SK-N-SH treated with all-trans-retinoic acid at 6 μM for 48 hours (cell line): ENCODE measurements at regions not wholly inside any gene's neighbourhood (a gene's known extent, or its start where the extent isn't known, plus 50 kb on each side); places are given as distances from the start of the nearest gene placed in this dataset.

Experiments
- ATAC-seq: fragments of 200-7000 bp; cut with Tn5 transposase; 3 replicates; pipeline ENCODE4 v1.9.1; 2020; ENCODE audit warnings: mild to moderate bottlenecking, moderate library complexity
- ARNTL ChIP-seq: fragments of 450-650 bp; formaldehyde crosslinking; IDR thresholded peaks from 2 replicates; pipeline ENCODE4 v1.5.0; 2020; ENCODE audit warnings: low read depth, mild to moderate bottlenecking, moderate library complexity, borderline replicate concordance
- BACH2 ChIP-seq: fragments of 250-450 bp; sonication (Bioruptor Pico); IDR thresholded peaks from 2 replicates; pipeline ENCODE4 v1.9.0; 2021; ENCODE audit warnings: mild to moderate bottlenecking, borderline replicate concordance
- CREB5 ChIP-seq: fragments of 250-450 bp; sonication (Bioruptor Pico); IDR thresholded peaks from 2 replicates; pipeline ENCODE4 v1.5.1; 2020; ENCODE audit warnings: low read depth, mild to moderate bottlenecking, moderate library complexity
- CSDC2 ChIP-seq: fragments of 250-450 bp; sonication (Bioruptor Pico); IDR thresholded peaks from 2 replicates; pipeline ENCODE4 v1.5.0; 2020; ENCODE audit warnings: mild to moderate bottlenecking, moderate library complexity
- CSRNP3 ChIP-seq: fragments of 250-450 bp; sonication (Bioruptor Pico); IDR thresholded peaks from 2 replicates; pipeline ENCODE4 v1.5.1; 2021; ENCODE audit warnings: mild to moderate bottlenecking, moderate library complexity
- ESRRG ChIP-seq: fragments of 250-450 bp; sonication (Bioruptor Pico); IDR thresholded peaks from 2 replicates; pipeline ENCODE4 v1.6.1; 2021; ENCODE audit warnings: mild to moderate bottlenecking
- GLIS3 ChIP-seq: fragments of 250-450 bp; sonication (Bioruptor Pico); IDR thresholded peaks from 2 replicates; pipeline ENCODE4 v1.5.0; 2020; ENCODE audit warnings: mild to moderate bottlenecking, moderate library complexity
- ISL1 ChIP-seq: fragments of 250-450 bp; sonication (Bioruptor Pico); IDR thresholded peaks from 2 replicates; pipeline ENCODE4 v2.1.2; 2022; ENCODE audit warnings: mild to moderate bottlenecking, moderate library complexity
- OSR1 ChIP-seq: fragments of 250-450 bp; sonication (Bioruptor Pico); IDR thresholded peaks from 2 replicates; pipeline ENCODE4 v1.8.0; 2022; ENCODE audit warnings: moderate library complexity, mild to moderate bottlenecking, inconsistent platforms
- PATZ1 ChIP-seq: fragments of 250-450 bp; sonication (Bioruptor Pico); IDR thresholded peaks from 2 replicates; pipeline ENCODE4 v1.8.0; 2020; ENCODE audit warnings: mild to moderate bottlenecking, moderate library complexity, borderline replicate concordance
- PPARA ChIP-seq: fragments of 250-450 bp; sonication (Bioruptor Pico); IDR thresholded peaks from 2 replicates; pipeline ENCODE4 v1.5.0; 2020; ENCODE audit warnings: mild to moderate bottlenecking, borderline replicate concordance
- RARB ChIP-seq: fragments of 250-450 bp; sonication (Bioruptor Pico); IDR thresholded peaks from 2 replicates; pipeline ENCODE4 v1.8.0; 2021; ENCODE audit warnings: mild to moderate bottlenecking, moderate library complexity
- SNAI2 ChIP-seq: fragments of 250-450 bp; sonication (Bioruptor Pico); IDR thresholded peaks from 2 replicates; pipeline ENCODE4 v1.5.0; 2020; ENCODE audit warnings: mild to moderate bottlenecking, moderate library complexity
- TCF4 ChIP-seq: fragments of 250-450 bp; sonication (Bioruptor Pico); IDR thresholded peaks from 2 replicates; pipeline ENCODE4 v1.8.0; 2021; ENCODE audit warnings: mild to moderate bottlenecking, moderate library complexity, borderline replicate concordance
- TOX ChIP-seq: fragments of 250-450 bp; sonication (Bioruptor Pico); IDR thresholded peaks from 2 replicates; pipeline ENCODE4 v1.8.0; 2021; ENCODE audit warnings: mild to moderate bottlenecking, moderate library complexity, borderline replicate concordance
- ZC3H10 ChIP-seq: fragments of 250-450 bp; sonication (Bioruptor Pico); IDR thresholded peaks from 2 replicates; pipeline ENCODE4 v1.5.1; 2021; ENCODE audit warnings: mild to moderate bottlenecking, moderate library complexity
- ZFP3 ChIP-seq: fragments of 250-450 bp; sonication (Bioruptor Pico); IDR thresholded peaks from 2 replicates; pipeline ENCODE4 v1.5.0; 2020; ENCODE audit warnings: mild to moderate bottlenecking, moderate library complexity
- ZFP30 ChIP-seq: fragments of 450-650 bp; formaldehyde crosslinking; IDR thresholded peaks from 2 replicates; pipeline ENCODE4 v1.5.0; 2022; ENCODE audit warnings: mild to moderate bottlenecking, moderate library complexity
- ZNF565 ChIP-seq: fragments of 450-650 bp; formaldehyde crosslinking; conservative IDR thresholded peaks from 2 replicates; pipeline ENCODE4 v1.5.0; 2020; ENCODE audit warnings: low read depth, mild to moderate bottlenecking, moderate library complexity
- ZNF70 ChIP-seq: fragments of 450-650 bp; formaldehyde crosslinking; IDR thresholded peaks from 2 replicates; pipeline ENCODE4 v1.5.0; 2020; ENCODE audit warnings: mild to moderate bottlenecking, moderate library complexity
- ZNF8 ChIP-seq: fragments of 450-650 bp; formaldehyde crosslinking; IDR thresholded peaks from 2 replicates; pipeline ENCODE4 v1.5.0; 2020; ENCODE audit warnings: mild to moderate bottlenecking, moderate library complexity
- TF ChIP-seq, protein P1 (sequence below): fragments of 250-450 bp; sonication (Bioruptor Pico); IDR thresholded peaks from 2 replicates; pipeline ENCODE4 v1.8.0; 2021; ENCODE audit warnings: low read depth, mild to moderate bottlenecking, moderate library complexity, borderline replicate concordance
- TF ChIP-seq, protein P2 (sequence below): fragments of 250-450 bp; sonication (Bioruptor Pico); IDR thresholded peaks from 2 replicates; pipeline ENCODE4 v1.5.0; 2020; ENCODE audit warnings: mild to moderate bottlenecking, moderate library complexity

DNA sequence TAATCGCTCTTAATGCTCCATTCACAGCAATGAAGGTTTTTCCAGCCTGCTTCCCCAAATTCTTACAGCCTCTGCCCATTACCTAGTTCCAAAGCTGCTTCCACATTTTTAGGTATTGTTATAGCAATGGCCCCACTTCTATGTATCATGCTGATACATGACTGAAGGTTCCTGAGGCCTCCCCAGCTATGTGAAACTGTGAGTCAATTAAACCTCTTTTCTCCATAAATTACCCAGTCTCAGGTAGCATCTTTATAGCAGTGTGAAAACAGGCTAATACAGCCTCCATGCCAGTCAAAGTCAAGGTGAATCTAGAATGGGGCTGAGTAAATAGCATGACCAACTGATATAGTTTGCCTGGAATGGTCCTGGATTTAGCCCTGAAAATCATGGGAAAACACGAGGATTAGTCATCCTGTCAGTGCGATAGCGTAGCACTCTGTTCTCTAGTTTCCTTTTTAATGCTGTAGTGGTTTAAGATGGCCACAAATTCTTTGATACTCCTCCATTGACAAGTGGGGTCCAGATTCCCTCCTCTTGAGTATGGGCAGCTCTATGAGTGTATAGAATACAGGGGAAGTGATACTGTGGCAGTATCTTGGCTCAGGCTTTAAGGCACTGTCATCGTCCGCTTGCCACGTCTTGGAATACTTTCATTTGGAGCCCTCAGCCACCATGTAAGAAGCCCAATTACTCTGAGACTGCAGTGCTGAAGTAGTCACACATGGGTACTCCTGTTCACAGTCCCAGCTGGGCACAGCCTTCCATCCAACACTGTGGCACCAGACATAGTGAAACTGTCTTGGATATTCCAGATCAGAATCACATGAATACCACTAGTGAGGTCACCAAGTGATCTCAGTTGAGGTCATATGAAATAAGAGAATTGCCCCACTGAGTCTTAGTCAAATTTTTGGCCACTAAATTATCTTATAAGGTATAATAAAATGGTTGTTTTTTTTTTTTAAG lies 94.0 kb upstream of the PLCL2 start:
- no peak for TF ChIP-seq CSRNP3 (CRISPR knock-in tag)
- no peak for TF ChIP-seq ISL1
- TF ChIP-seq ESRRG = no peak
- no peak for TF ChIP-seq ZNF565 (CRISPR knock-in tag)
- no peak for TF ChIP-seq TOX (CRISPR knock-in tag)
- no peak for TF ChIP-seq BACH2
- TF ChIP-seq PATZ1 (CRISPR knock-in tag) = no peak
- no peak for TF ChIP-seq SNAI2 (CRISPR knock-in tag)
- no peak for TF ChIP-seq ZNF8 (CRISPR knock-in tag)
- TF ChIP-seq OSR1 = no peak
- TF ChIP-seq PPARA (CRISPR knock-in tag) = no peak
- TF ChIP-seq CREB5 (CRISPR knock-in tag) = no peak
- TF ChIP-seq RARB (CRISPR knock-in tag) = no peak
- no peak for TF ChIP-seq CSDC2 (CRISPR knock-in tag)
- TF ChIP-seq ARNTL (CRISPR knock-in tag) = no peak
- no peak for TF ChIP-seq TCF4 (CRISPR knock-in tag)
- no peak for TF ChIP-seq ZFP3
- TF ChIP-seq ZNF70 = no peak
- ATAC-seq = no peak

DNA sequence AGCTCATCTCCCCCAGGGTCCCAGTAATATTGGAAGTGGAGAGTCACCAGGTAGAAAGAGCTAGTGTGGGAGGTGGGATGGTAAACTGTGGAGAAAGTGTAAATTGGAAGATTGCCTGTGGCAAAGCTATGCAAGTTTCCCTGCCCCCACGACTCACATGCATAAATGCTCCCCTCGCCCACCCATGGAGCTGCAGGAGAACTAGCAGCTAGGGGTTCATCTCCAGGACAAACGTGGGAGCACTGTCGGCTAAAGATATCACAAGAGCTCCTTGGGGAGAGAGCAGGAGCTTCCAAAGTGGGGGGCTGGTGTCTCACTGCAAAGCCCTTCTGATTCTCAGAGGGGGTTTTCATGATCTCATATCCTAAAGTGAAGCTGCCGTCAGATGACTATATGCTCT lies 91.4 kb upstream of the PLCL2 start:
- TF ChIP-seq SNAI2 (CRISPR knock-in tag) = no peak
- TF ChIP-seq BACH2 = no peak
- no peak for TF ChIP-seq RARB (CRISPR knock-in tag)
- TF ChIP-seq, protein P1, sequence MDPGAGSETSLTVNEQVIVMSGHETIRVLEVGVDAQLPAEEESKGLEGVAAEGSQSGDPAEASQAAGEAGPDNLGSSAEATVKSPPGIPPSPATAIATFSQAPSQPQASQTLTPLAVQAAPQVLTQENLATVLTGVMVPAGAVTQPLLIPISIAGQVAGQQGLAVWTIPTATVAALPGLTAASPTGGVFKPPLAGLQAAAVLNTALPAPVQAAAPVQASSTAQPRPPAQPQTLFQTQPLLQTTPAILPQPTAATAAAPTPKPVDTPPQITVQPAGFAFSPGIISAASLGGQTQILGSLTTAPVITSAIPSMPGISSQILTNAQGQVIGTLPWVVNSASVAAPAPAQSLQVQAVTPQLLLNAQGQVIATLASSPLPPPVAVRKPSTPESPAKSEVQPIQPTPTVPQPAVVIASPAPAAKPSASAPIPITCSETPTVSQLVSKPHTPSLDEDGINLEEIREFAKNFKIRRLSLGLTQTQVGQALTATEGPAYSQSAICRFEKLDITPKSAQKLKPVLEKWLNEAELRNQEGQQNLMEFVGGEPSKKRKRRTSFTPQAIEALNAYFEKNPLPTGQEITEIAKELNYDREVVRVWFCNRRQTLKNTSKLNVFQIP (CRISPR knock-in tag) = no peak
- no peak for ATAC-seq

GRCh38 chr3:16794257-16794656 lies 90.5 kb upstream of the PLCL2 start:
- TF ChIP-seq ZC3H10 (CRISPR knock-in tag) (no peak), ARNTL (CRISPR knock-in tag) (no peak), CREB5 (CRISPR knock-in tag) (no peak), CSDC2 (CRISPR knock-in tag) (no peak), CSRNP3 (CRISPR knock-in tag) (no peak), ZNF70 (no peak), GLIS3 (CRISPR knock-in tag) (no peak), ZFP3 (no peak), ESRRG (no peak), RARB (CRISPR knock-in tag) (no peak), ZNF565 (CRISPR knock-in tag) (no peak), PPARA (CRISPR knock-in tag) (no peak), TCF4 (CRISPR knock-in tag) (no peak), ZFP30 (CRISPR knock-in tag) (no peak)
- TF ChIP-seq, protein P2, sequence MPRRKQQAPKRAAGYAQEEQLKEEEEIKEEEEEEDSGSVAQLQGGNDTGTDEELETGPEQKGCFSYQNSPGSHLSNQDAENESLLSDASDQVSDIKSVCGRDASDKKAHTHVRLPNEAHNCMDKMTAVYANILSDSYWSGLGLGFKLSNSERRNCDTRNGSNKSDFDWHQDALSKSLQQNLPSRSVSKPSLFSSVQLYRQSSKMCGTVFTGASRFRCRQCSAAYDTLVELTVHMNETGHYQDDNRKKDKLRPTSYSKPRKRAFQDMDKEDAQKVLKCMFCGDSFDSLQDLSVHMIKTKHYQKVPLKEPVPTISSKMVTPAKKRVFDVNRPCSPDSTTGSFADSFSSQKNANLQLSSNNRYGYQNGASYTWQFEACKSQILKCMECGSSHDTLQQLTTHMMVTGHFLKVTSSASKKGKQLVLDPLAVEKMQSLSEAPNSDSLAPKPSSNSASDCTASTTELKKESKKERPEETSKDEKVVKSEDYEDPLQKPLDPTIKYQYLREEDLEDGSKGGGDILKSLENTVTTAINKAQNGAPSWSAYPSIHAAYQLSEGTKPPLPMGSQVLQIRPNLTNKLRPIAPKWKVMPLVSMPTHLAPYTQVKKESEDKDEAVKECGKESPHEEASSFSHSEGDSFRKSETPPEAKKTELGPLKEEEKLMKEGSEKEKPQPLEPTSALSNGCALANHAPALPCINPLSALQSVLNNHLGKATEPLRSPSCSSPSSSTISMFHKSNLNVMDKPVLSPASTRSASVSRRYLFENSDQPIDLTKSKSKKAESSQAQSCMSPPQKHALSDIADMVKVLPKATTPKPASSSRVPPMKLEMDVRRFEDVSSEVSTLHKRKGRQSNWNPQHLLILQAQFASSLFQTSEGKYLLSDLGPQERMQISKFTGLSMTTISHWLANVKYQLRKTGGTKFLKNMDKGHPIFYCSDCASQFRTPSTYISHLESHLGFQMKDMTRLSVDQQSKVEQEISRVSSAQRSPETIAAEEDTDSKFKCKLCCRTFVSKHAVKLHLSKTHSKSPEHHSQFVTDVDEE (CRISPR knock-in tag) = no peak
- no peak for ATAC-seq
